ENCODE measurements at regions not wholly inside any gene's neighbourhood (a gene's known extent, or its start where the extent isn't known, plus 50 kb on each side); places are given as distances from the start of the nearest gene placed in this dataset.

- TF ChIP-seq CTCF (IDR thresholded peaks at IDR 0.05; ENCODE audit: poor library complexity) (no peak), EZH2phosphoT487 (IDR thresholded peaks at IDR 0.05; ENCODE audit: low read depth, severe bottlenecking, unreplicated experiment) (no peak)
Measured at GRCh38 chr12:67819902-67820301, 169.3 kb upstream of the IFNG-AS1 start.

Measured in hepatocyte (in vitro differentiated cells).